CD4-positive, alpha-beta memory T cell (primary cell): ENCODE measurements at regions not wholly inside any gene's neighbourhood (a gene's known extent, or its start where the extent isn't known, plus 50 kb on each side); places are given as distances from the start of the nearest gene placed in this dataset.

Source experiments
- CTCF ChIA-PET: fragments of 350-600 bp; sonication (Branson Sonifier 250); formaldehyde crosslinking; loops from one replicate; lab custom pipeline; 2021; ENCODE audit warnings: inconsistent platforms; ENCODE audit not compliant: partially characterized antibody; lab: Charles Lee
- POLR2A ChIA-PET: fragments of 350-600 bp; sonication (Branson Sonifier 250); formaldehyde crosslinking; loops from one replicate; lab custom pipeline; 2021; ENCODE audit not compliant: partially characterized antibody; lab: Charles Lee
- DNase-seq, 5 donors: peaks; one replicate each; pipeline versions ENCODE4 v3.0.0 to v3.0.0-alpha.2; 2020 to 2022; ENCODE audit warnings: mixed read lengths in 1 of 5
- H3K27ac ChIP-seq: one replicate; pipeline ENCODE4 v1.7.0; 2013; ENCODE audit warnings: low read depth, low read length
- H3K27me3 ChIP-seq: 2 replicates; pipeline ENCODE4 v1.7.0; 2013; ENCODE audit warnings: mild to moderate bottlenecking, low read length, moderate library complexity; ENCODE audit not compliant: insufficient read depth
- H3K36me3 ChIP-seq: 2 replicates; pipeline ENCODE4 v1.7.0; 2013; ENCODE audit warnings: mild to moderate bottlenecking, low read length, moderate library complexity; ENCODE audit not compliant: insufficient read depth
- H3K4me1 ChIP-seq: 2 replicates; pipeline ENCODE4 v1.7.0; 2013; ENCODE audit warnings: mild to moderate bottlenecking, low read length, moderate library complexity; ENCODE audit not compliant: insufficient read depth
- H3K4me3 ChIP-seq, 2 donors: one replicate each; pipeline ENCODE4 v1.7.0; 2013; ENCODE audit warnings: low read length in 2 of 2, mild to moderate bottlenecking in 1 of 2
- H3K9me3 ChIP-seq, 2 donors: one replicate each; pipeline ENCODE4 v1.7.0; 2013; ENCODE audit warnings: low read length in 2 of 2, control low read depth in 1 of 2; ENCODE audit not compliant: control insufficient read depth in 1 of 2
- H3K27ac Mint-ChIP-seq, 7 donors: one replicate each; pipeline ENCODE4 v1.8.0; 2020 to 2021; ENCODE audit warnings: mixed read lengths in 7 of 7, mild to moderate bottlenecking in 6 of 7, inconsistent platforms in 3 of 7, moderate library complexity in 3 of 7
- H3K27me3 Mint-ChIP-seq, 2 donors: one replicate each; pipeline ENCODE4 v1.8.0; 2020 to 2021; ENCODE audit warnings: mixed read lengths in 2 of 2
- H3K36me3 Mint-ChIP-seq, 2 donors: one replicate each; pipeline ENCODE4 v1.8.0; 2020 to 2021; ENCODE audit warnings: mixed read lengths in 2 of 2, inconsistent platforms in 1 of 2, mild to moderate bottlenecking in 1 of 2
- H3K4me1 Mint-ChIP-seq, 4 donors: one replicate each; pipeline ENCODE4 v1.8.0; 2020 to 2021; ENCODE audit warnings: mixed read lengths in 4 of 4, mild to moderate bottlenecking in 1 of 4
- H3K4me3 Mint-ChIP-seq, 8 donors: one replicate each; pipeline ENCODE4 v1.8.0; 2020 to 2021; ENCODE audit warnings: mixed read lengths in 8 of 8, mild to moderate bottlenecking in 7 of 8, moderate library complexity in 6 of 8, inconsistent platforms in 3 of 8
- H3K9me3 Mint-ChIP-seq, 8 donors: one replicate each; pipeline ENCODE4 v1.8.0; 2020 to 2021; ENCODE audit warnings: mixed read lengths in 8 of 8, mild to moderate bottlenecking in 5 of 8, inconsistent platforms in 3 of 8, moderate library complexity in 1 of 8
- intact Hi-C: fragments of 100-400 bp; cut with micrococcal nuclease; formaldehyde crosslinking; loops from one replicate; pipeline ENCODE4 v1.15.1; 2023

GRCh38 chr15:77798151-77798835 lies 165.6 kb upstream of the LINGO1 start:
- Mint-ChIP-seq H3K9me3 (peaks cover 0 to 1% (median 0%) of the 10 kb centered on the region in 8 donors), H3K27me3 (peaks cover 4% of the 10 kb centered on the region in 2 donors), H3K4me3 (no peak overlapping the region), H3K4me1 (peaks cover 0 to 6% (median 3%) of the 10 kb centered on the region in 4 donors), H3K27ac (no peak overlapping the region), H3K36me3 (no peaks in the 10 kb centered on the region)
- peak in 1 of 5 donors; percentile 20 for DNase-seq
- H3K4me3 ChIP-seq, result no peak overlapping the region
- intact Hi-C loops, result no loop called here
- no peaks in the 10 kb centered on the region for H3K9me3 ChIP-seq
- H3K27me3 ChIP-seq, result no peaks in the 10 kb centered on the region
- H3K27ac ChIP-seq, result no peak overlapping the region
- POLR2A ChIA-PET, result no interaction called here
- no peaks in the 10 kb centered on the region for H3K36me3 ChIP-seq
- CTCF ChIA-PET, result no interaction called here
- no peaks in the 10 kb centered on the region for H3K4me1 ChIP-seq

GRCh38 chr15:77797270-77797669 lies 164.6 kb upstream of the LINGO1 start:
- Histone ChIP-seq H3K27ac (no peak overlapping the region), H3K9me3 (no peaks in the 10 kb centered on the region), H3K27me3 (no peaks in the 10 kb centered on the region), H3K4me3 (no peak overlapping the region), H3K4me1 (no peaks in the 10 kb centered on the region), H3K36me3 (no peaks in the 10 kb centered on the region)
- H3K9me3 Mint-ChIP-seq, result peaks cover 0 to 1% (median 0%) of the 10 kb centered on the region in 8 donors
- CTCF ChIA-PET, result no interaction called here
- POLR2A ChIA-PET, result no interaction called here
- intact Hi-C loops, result no loop called here
- peaks cover 0 to 6% (median 3%) of the 10 kb centered on the region in 4 donors for H3K4me1 Mint-ChIP-seq
- peak overlapping the region in 1 of 7 donors; percentile 48 for H3K27ac Mint-ChIP-seq
- DNase-seq, result no peak
- H3K4me3 Mint-ChIP-seq, result no peak overlapping the region
- no peaks in the 10 kb centered on the region for H3K36me3 Mint-ChIP-seq
- peaks cover 4% of the 10 kb centered on the region in 2 donors for H3K27me3 Mint-ChIP-seq

GRCh38 chr15:77796046-77796729 lies 163.5 kb upstream of the LINGO1 start:
- H3K4me3 Mint-ChIP-seq, result no peak overlapping the region
- Histone ChIP-seq H3K36me3 (no peaks in the 10 kb centered on the region), H3K4me3 (no peak overlapping the region), H3K9me3 (no peaks in the 10 kb centered on the region), H3K27ac (no peak overlapping the region), H3K4me1 (no peaks in the 10 kb centered on the region), H3K27me3 (no peaks in the 10 kb centered on the region)
- peaks cover 0 to 6% (median 3%) of the 10 kb centered on the region in 4 donors for H3K4me1 Mint-ChIP-seq
- POLR2A ChIA-PET, result no interaction called here
- intact Hi-C loops, result no loop called here
- CTCF ChIA-PET, result no interaction called here
- peaks cover 4% of the 10 kb centered on the region in 2 donors for H3K27me3 Mint-ChIP-seq
- peaks cover 0 to 1% (median 0%) of the 10 kb centered on the region in 8 donors for H3K9me3 Mint-ChIP-seq
- no peaks in the 10 kb centered on the region for H3K36me3 Mint-ChIP-seq
- H3K27ac Mint-ChIP-seq, result no peak overlapping the region
- DNase-seq, result no peak

- H3K9me3 ChIP-seq, result no peaks in the 10 kb centered on the region
- no peak overlapping the region for H3K4me3 Mint-ChIP-seq
- no peak overlapping the region for H3K27ac Mint-ChIP-seq
- peaks cover 4% of the 10 kb centered on the region in 2 donors for H3K27me3 Mint-ChIP-seq
- H3K27me3 ChIP-seq, result no peaks in the 10 kb centered on the region
- POLR2A ChIA-PET, result no interaction called here
- intact Hi-C loops, result no loop called here
- no peaks in the 10 kb centered on the region for H3K36me3 Mint-ChIP-seq
- H3K4me3 ChIP-seq, result no peak overlapping the region
- peaks cover 0 to 1% (median 0%) of the 10 kb centered on the region in 8 donors for H3K9me3 Mint-ChIP-seq
- no peak for DNase-seq
- no peaks in the 10 kb centered on the region for H3K36me3 ChIP-seq
- CTCF ChIA-PET, result no interaction called here
- H3K4me1 Mint-ChIP-seq, result peaks cover 0 to 6% (median 3%) of the 10 kb centered on the region in 4 donors
- no peak overlapping the region for H3K27ac ChIP-seq
- no peaks in the 10 kb centered on the region for H3K4me1 ChIP-seq
Measured at GRCh38 chr15:77795446-77795845, 162.7 kb upstream of the LINGO1 start.

- H3K9me3 ChIP-seq, result no peaks in the 10 kb centered on the region
- H3K27ac ChIP-seq, result no peak overlapping the region
- CTCF ChIA-PET, result no interaction called here
- peaks cover 0 to 2% (median 0%) of the 10 kb centered on the region in 4 donors for H3K4me1 Mint-ChIP-seq
- H3K4me1 ChIP-seq, result no peaks in the 10 kb centered on the region
- POLR2A ChIA-PET, result no interaction called here
- peaks cover 4 to 11% of the 10 kb centered on the region in 2 donors for H3K27me3 Mint-ChIP-seq
- H3K27ac Mint-ChIP-seq, result no peak overlapping the region
- H3K4me3 ChIP-seq, result no peak overlapping the region
- no peaks in the 10 kb centered on the region for H3K27me3 ChIP-seq
- no peaks in the 10 kb centered on the region for H3K36me3 Mint-ChIP-seq
- intact Hi-C loops, result no loop called here
- peak in 1 of 5 donors; percentile 13 for DNase-seq
- no peaks in the 10 kb centered on the region for H3K36me3 ChIP-seq
- no peak overlapping the region for H3K4me3 Mint-ChIP-seq
- H3K9me3 Mint-ChIP-seq, result peaks cover 0 to 1% (median 0%) of the 10 kb centered on the region in 8 donors
Measured at GRCh38 chr15:77791941-77792340, 159.2 kb upstream of the LINGO1 start.

- no peaks in the 10 kb centered on the region for H3K4me1 ChIP-seq
- POLR2A ChIA-PET, result no interaction called here
- no peak overlapping the region for H3K4me3 ChIP-seq
- Mint-ChIP-seq H3K36me3 (no peaks in the 10 kb centered on the region), H3K4me3 (no peak overlapping the region), H3K27ac (no peak overlapping the region), H3K9me3 (peaks cover 0 to 1% (median 0%) of the 10 kb centered on the region in 8 donors), H3K27me3 (peaks cover 8 to 15% of the 10 kb centered on the region in 2 donors), H3K4me1 (no peaks in the 10 kb centered on the region)
- no peak overlapping the region for H3K27ac ChIP-seq
- intact Hi-C loops, result no loop called here
- H3K36me3 ChIP-seq, result no peaks in the 10 kb centered on the region
- no peak for DNase-seq
- no peaks in the 10 kb centered on the region for H3K27me3 ChIP-seq
- CTCF ChIA-PET, result no interaction called here
- no peaks in the 10 kb centered on the region for H3K9me3 ChIP-seq
Measured at GRCh38 chr15:77790481-77790880, 157.8 kb upstream of the LINGO1 start.

- Histone ChIP-seq H3K9me3 (no peaks in the 10 kb centered on the region), H3K27ac (no peak overlapping the region), H3K27me3 (no peaks in the 10 kb centered on the region), H3K4me1 (no peaks in the 10 kb centered on the region), H3K36me3 (no peaks in the 10 kb centered on the region), H3K4me3 (no peak overlapping the region)
- Mint-ChIP-seq H3K27me3 (peaks cover 4 to 14% of the 10 kb centered on the region in 2 donors), H3K27ac (no peak overlapping the region), H3K4me3 (no peak overlapping the region), H3K4me1 (no peaks in the 10 kb centered on the region), H3K9me3 (peaks cover 0 to 3% (median 0%) of the 10 kb centered on the region in 8 donors), H3K36me3 (no peaks in the 10 kb centered on the region)
- intact Hi-C loops, result no loop called here
- no peak for DNase-seq
- CTCF ChIA-PET, result no interaction called here
- POLR2A ChIA-PET, result no interaction called here
Measured at GRCh38 chr15:77786956-77787355, 154.2 kb upstream of the LINGO1 start.
